ENCODE measurements at regions not wholly inside any gene's neighbourhood (a gene's known extent, or its start where the extent isn't known, plus 50 kb on each side); places are given as distances from the start of the nearest gene placed in this dataset.

GRCh38 chr14:54152351-54152750 is 195.7 kb upstream of the BMP4 start:
- no peak for TF ChIP-seq CTCF (IDR thresholded peaks at IDR 0.05; ENCODE audit: control extremely low read depth in 1 of 3, insufficient read depth in 1 of 3, low read depth in 1 of 3, low read length in 3 of 3)
- TF ChIP-seq JUN (IDR thresholded peaks at IDR 0.05; ENCODE audit: low read depth, low read length) = no peak
- TF ChIP-seq POLR2AphosphoS5 (IDR thresholded peaks at IDR 0.05; ENCODE audit: low read depth, low read length) = no peak
- TF ChIP-seq MAX (IDR thresholded peaks at IDR 0.05) = no peak
- no peak for TF ChIP-seq NRF1 (IDR thresholded peaks at IDR 0.05; ENCODE audit: low read depth, low read length)
- no peak for TF ChIP-seq YY1 (IDR thresholded peaks at IDR 0.05; ENCODE audit: low read depth, low read length)
- TF ChIP-seq BCL11A (IDR thresholded peaks at IDR 0.05; ENCODE audit: low read depth in 2 of 2, low read length in 2 of 2) = no peak
- TF ChIP-seq POLR2A (IDR thresholded peaks at IDR 0.05; ENCODE audit: control extremely low read depth in 1 of 2, low read depth in 2 of 2, low read length in 2 of 2) = no peak
- no peak for TF ChIP-seq TBP (IDR thresholded peaks at IDR 0.05; ENCODE audit: low read depth, low read length)
- no peak for TF ChIP-seq CREB1 (IDR thresholded peaks at IDR 0.05)
- no peak for TF ChIP-seq EP300 (IDR thresholded peaks at IDR 0.05; ENCODE audit: borderline replicate concordance in 1 of 2, low read depth in 2 of 2, low read length in 2 of 2)
